ENCODE measurements at regions not wholly inside any gene's neighbourhood (a gene's known extent, or its start where the extent isn't known, plus 50 kb on each side); places are given as distances from the start of the nearest gene placed in this dataset.

DNA sequence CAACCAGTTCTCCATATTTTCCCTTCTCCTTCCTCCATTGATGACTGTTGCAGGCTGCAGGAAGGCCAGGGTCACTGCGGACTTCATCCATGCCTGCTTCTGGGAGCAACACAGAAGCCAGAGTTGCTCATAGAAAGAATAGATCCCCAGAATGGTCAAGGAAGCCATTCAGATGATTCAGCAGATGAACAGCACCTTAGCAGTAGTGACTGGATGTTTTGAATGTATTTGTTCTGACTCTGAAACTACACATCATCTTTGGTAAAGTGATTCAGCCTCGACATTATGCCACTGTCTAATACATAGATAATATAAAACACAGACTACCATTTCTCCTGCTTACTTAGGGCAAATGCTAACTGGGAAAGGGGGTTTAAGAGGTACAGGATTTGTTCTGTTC, 411.6 kb downstream of the RND3 start:
- TF ChIP-seq POLR2AphosphoS5 (IDR thresholded peaks at IDR 0.05) (no peak), CTCF (IDR thresholded peaks at IDR 0.05) (no peak)
